ENCODE measurements at regions not wholly inside any gene's neighbourhood (a gene's known extent, or its start where the extent isn't known, plus 50 kb on each side); places are given as distances from the start of the nearest gene placed in this dataset.

DNA sequence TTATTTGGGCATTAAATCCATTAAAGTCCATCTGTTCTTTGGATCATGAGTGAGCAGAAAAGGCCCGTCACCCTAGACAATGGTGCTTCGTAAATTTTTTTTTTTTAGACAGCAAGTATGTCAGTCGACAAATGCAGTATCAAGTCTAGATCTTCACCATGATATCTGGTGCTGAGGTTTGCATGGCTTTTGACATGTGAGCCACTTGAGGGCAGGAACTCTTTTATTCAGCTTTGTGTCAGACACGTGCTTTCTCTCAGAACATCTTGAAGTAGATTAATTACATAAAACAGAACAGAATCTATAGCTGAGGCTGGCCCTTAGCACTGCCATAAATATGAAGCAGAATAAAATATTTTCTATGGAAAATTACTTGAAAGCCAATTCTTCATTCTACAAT is 62.9 kb upstream of the CARD18 start (continued):
- TF ChIP-seq, protein P1, sequence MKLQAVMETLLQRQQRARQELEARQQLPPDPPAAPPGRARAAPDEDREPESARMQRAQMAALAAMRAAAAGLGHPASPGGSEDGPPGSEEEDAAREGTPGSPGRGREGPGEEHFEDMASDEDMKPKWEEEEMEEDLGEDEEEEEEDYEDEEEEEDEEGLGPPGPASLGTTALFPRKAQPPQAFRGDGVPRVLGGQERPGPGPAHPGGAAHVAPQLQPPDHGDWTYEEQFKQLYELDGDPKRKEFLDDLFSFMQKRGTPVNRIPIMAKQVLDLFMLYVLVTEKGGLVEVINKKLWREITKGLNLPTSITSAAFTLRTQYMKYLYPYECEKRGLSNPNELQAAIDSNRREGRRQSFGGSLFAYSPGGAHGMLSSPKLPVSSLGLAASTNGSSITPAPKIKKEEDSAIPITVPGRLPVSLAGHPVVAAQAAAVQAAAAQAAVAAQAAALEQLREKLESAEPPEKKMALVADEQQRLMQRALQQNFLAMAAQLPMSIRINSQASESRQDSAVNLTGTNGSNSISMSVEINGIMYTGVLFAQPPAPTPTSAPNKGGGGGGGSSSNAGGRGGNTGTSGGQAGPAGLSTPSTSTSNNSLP (IDR thresholded peaks at IDR 0.05; ENCODE audit: borderline replicate concordance, low read depth, low read length): no peak
- no peak for TF ChIP-seq IRF2 (CRISPR knock-in tag; IDR thresholded peaks at IDR 0.05)
- no peak for TF ChIP-seq ETS2 (tag; IDR thresholded peaks at IDR 0.05; ENCODE audit: borderline replicate concordance, poor library complexity, severe bottlenecking)
- TF ChIP-seq ZNF184 (CRISPR knock-in tag; IDR thresholded peaks at IDR 0.05): no peak
- TF ChIP-seq NUFIP1 (IDR thresholded peaks at IDR 0.05; ENCODE audit: partially characterized antibody): no peak
- TF ChIP-seq NFYB (IDR thresholded peaks at IDR 0.05; ENCODE audit: extremely low read depth, insufficient read length): no peak
- TF ChIP-seq, protein P2, sequence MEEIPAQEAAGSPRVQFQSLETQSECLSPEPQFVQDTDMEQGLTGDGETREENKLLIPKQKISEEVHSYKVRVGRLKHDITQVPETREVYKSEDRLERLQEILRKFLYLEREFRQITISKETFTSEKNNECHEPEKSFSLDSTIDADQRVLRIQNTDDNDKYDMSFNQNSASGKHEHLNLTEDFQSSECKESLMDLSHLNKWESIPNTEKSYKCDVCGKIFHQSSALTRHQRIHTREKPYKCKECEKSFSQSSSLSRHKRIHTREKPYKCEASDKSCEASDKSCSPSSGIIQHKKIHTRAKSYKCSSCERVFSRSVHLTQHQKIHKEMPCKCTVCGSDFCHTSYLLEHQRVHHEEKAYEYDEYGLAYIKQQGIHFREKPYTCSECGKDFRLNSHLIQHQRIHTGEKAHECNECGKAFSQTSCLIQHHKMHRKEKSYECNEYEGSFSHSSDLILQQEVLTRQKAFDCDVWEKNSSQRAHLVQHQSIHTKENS (CRISPR knock-in tag; IDR thresholded peaks at IDR 0.05): no peak
- TF ChIP-seq ZNF41 (CRISPR knock-in tag; conservative IDR thresholded peaks at IDR 0.05): no peak
- no peak for TF ChIP-seq HNRNPLL (IDR thresholded peaks at IDR 0.05; ENCODE audit: low read depth, low read length, poor library complexity, severe bottlenecking)
- TF ChIP-seq MTA2 (IDR thresholded peaks at IDR 0.05; ENCODE audit: low read depth): no peak
- TF ChIP-seq, protein P3, sequence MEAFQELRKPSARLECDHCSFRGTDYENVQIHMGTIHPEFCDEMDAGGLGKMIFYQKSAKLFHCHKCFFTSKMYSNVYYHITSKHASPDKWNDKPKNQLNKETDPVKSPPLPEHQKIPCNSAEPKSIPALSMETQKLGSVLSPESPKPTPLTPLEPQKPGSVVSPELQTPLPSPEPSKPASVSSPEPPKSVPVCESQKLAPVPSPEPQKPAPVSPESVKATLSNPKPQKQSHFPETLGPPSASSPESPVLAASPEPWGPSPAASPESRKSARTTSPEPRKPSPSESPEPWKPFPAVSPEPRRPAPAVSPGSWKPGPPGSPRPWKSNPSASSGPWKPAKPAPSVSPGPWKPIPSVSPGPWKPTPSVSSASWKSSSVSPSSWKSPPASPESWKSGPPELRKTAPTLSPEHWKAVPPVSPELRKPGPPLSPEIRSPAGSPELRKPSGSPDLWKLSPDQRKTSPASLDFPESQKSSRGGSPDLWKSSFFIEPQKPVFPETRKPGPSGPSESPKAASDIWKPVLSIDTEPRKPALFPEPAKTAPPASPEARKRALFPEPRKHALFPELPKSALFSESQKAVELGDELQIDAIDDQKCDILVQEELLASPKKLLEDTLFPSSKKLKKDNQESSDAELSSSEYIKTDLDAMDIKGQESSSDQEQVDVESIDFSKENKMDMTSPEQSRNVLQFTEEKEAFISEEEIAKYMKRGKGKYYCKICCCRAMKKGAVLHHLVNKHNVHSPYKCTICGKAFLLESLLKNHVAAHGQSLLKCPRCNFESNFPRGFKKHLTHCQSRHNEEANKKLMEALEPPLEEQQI (IDR thresholded peaks at IDR 0.05): no peak
- TF ChIP-seq HDAC1 (IDR thresholded peaks at IDR 0.05): no peak
- TF ChIP-seq SMARCC2 (IDR thresholded peaks at IDR 0.05; ENCODE audit: low read depth): no peak
